Caco-2 (cell line): ENCODE measurements at regions not wholly inside any gene's neighbourhood (a gene's known extent, or its start where the extent isn't known, plus 50 kb on each side); places are given as distances from the start of the nearest gene placed in this dataset.

Experiments used
- BruUV-seq: library from RNA; stranded (reverse); fragments of 400-500 nt; replicated peaks from 2 replicates; lab custom pipeline; 2021; lab: Mats Ljungman, UMichigan
- CTCF ChIA-PET: fragments of 300-600 bp; sonication (Branson Sonifier 250); formaldehyde crosslinking; loops from one replicate; lab custom pipeline; 2022; ENCODE audit warnings: antibody characterized with exemption; lab: Charles Lee
- POLR2A ChIA-PET: fragments of 300-600 bp; sonication (Branson Sonifier 250); formaldehyde crosslinking; loops from one replicate; lab custom pipeline; 2022; ENCODE audit warnings: antibody characterized with exemption; lab: Charles Lee
- DNase-seq, 2 experiments: peaks; one replicate each; pipeline versions ENCODE4 v3.0.0 to v3.0.0-alpha.2; 2020 to 2022
- H3K27me3 ChIP-seq: replicated peaks from 2 replicates; pipeline ENCODE4 v1.6.0; 2011; ENCODE audit warnings: low read length; ENCODE audit not compliant: control insufficient read depth, insufficient read depth
- H3K36me3 ChIP-seq: 2 replicates; pipeline ENCODE4 v1.5.1; 2011; ENCODE audit warnings: low read length; ENCODE audit not compliant: control insufficient read depth, insufficient read depth
- H3K4me1 ChIP-seq: fragments of 250-450 bp; sonication (Bioruptor Pico); 2 replicates; pipeline ENCODE4 v1.5.1; 2020; ENCODE audit warnings: mild to moderate bottlenecking
- H3K4me3 ChIP-seq: 2 replicates; pipeline ENCODE4 v1.5.1; 2011; ENCODE audit warnings: low read depth, mild to moderate bottlenecking, control low read depth, low read length
- H3K9me3 ChIP-seq: fragments of 250-450 bp; sonication (Bioruptor Pico); 2 replicates; pipeline ENCODE4 v1.5.1; 2020; ENCODE audit warnings: mild to moderate bottlenecking, moderate library complexity
- H3K27ac Mint-ChIP-seq: one replicate; pipeline ENCODE4 v1.8.0; 2022; ENCODE audit warnings: mixed read lengths; ENCODE audit not compliant: unreplicated experiment
- H3K27me3 Mint-ChIP-seq: one replicate; pipeline ENCODE4 v1.8.0; 2022; ENCODE audit warnings: mixed read lengths; ENCODE audit not compliant: insufficient read depth, unreplicated experiment
- H3K36me3 Mint-ChIP-seq: one replicate; pipeline ENCODE4 v1.8.0; 2022; ENCODE audit warnings: mild to moderate bottlenecking, mixed read lengths; ENCODE audit not compliant: insufficient read depth, unreplicated experiment
- H3K4me1 Mint-ChIP-seq: one replicate; pipeline ENCODE4 v1.8.0; 2022; ENCODE audit warnings: low read depth, mixed read lengths; ENCODE audit not compliant: unreplicated experiment
- H3K4me3 Mint-ChIP-seq: one replicate; pipeline ENCODE4 v1.8.0; 2022; ENCODE audit warnings: mild to moderate bottlenecking, moderate library complexity, mixed read lengths; ENCODE audit not compliant: unreplicated experiment
- H3K9me3 Mint-ChIP-seq: one replicate; pipeline ENCODE4 v1.8.0; 2022; ENCODE audit warnings: mixed read lengths; ENCODE audit not compliant: unreplicated experiment
- intact Hi-C: fragments of 100-400 bp; cut with micrococcal nuclease; formaldehyde crosslinking; loops from one replicate; pipeline ENCODE4 v1.10.0; 2022; ENCODE audit not compliant: unreplicated experiment
- TF ChIP-seq, protein P1 (sequence below), 2 experiments: fragments of 200-600 bp in 1 of 2; IDR thresholded peaks; 1 replicate in 1 of 2; 2 replicates in 1 of 2; pipeline versions ENCODE4 v1.5.1 to v1.8.0; 2011 to 2022; ENCODE audit warnings: antibody characterized with exemption in 1 of 2, control low read depth in 1 of 2, inconsistent platforms in 1 of 2, low read depth in 1 of 2, low read length in 1 of 2, mild to moderate bottlenecking in 1 of 2, moderate library complexity in 1 of 2; ENCODE audit not compliant: insufficient read depth in 1 of 2, severe bottlenecking in 1 of 2, unreplicated experiment in 1 of 2

DNA sequence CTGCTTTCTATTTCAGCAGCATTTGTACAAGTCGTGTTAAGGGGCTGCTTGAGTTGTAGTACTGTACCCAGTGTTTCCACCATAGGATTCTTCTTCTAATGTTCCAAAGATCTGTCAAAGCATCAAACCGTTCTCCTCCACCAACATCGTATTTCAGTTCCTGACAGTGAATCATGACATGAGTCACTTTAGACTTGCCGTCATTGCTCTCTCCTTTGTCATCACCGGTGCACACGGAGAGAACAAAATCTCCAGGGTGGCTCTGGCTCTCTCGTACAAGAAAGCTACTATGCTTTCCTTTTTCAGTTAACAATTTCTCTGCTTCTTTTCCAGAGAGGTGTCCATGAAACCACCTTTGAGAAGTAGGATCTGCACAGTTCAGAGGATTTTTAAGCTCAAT lies 270.9 kb upstream of the CCDC54 start:
- Histone ChIP-seq H3K4me3 (no peak overlapping the region), H3K36me3 (no peaks in the 10 kb centered on the region), H3K9me3 (no peaks in the 10 kb centered on the region), H3K4me1 (no peaks in the 10 kb centered on the region), H3K27me3 (no peaks in the 10 kb centered on the region)
- Mint-ChIP-seq H3K4me1 (no peaks in the 10 kb centered on the region), H3K4me3 (no peak overlapping the region), H3K36me3 (no peaks in the 10 kb centered on the region), H3K27ac (no peak overlapping the region), H3K9me3 (peaks cover 22% of the 10 kb centered on the region), H3K27me3 (no peaks in the 10 kb centered on the region)
- no peak for DNase-seq
- ChIA-PET POLR2A (no interaction called here), CTCF (no interaction called here)
- TF ChIP-seq, protein P1, sequence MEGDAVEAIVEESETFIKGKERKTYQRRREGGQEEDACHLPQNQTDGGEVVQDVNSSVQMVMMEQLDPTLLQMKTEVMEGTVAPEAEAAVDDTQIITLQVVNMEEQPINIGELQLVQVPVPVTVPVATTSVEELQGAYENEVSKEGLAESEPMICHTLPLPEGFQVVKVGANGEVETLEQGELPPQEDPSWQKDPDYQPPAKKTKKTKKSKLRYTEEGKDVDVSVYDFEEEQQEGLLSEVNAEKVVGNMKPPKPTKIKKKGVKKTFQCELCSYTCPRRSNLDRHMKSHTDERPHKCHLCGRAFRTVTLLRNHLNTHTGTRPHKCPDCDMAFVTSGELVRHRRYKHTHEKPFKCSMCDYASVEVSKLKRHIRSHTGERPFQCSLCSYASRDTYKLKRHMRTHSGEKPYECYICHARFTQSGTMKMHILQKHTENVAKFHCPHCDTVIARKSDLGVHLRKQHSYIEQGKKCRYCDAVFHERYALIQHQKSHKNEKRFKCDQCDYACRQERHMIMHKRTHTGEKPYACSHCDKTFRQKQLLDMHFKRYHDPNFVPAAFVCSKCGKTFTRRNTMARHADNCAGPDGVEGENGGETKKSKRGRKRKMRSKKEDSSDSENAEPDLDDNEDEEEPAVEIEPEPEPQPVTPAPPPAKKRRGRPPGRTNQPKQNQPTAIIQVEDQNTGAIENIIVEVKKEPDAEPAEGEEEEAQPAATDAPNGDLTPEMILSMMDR (IDR thresholded peaks at IDR 0.05; ENCODE audit: insufficient read depth in 1 of 2, low read depth in 1 of 2, low read length in 1 of 2, severe bottlenecking in 1 of 2, unreplicated experiment in 1 of 2), result no peak
- intact Hi-C loops, result no loop called here
- BruUV-seq, result no TSS peak

DNA sequence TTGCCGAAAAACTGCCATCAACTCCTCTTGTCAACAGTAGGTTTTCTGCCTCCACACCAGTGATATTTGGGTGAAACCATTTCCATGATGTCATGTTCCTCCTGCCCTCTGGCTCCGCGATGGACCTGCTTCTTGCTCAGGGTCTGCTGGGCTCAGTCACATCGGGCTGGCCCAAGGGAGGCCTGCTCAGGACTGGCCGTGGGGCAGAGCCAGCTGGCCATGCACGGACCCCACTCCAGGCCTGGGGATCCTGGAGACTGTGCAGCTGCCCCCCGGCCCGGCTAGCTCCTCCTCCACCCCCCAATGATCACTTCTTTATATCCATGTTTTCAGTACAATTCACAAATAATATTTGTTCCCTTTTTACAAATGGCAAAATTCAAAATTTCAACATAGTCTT lies 270.3 kb upstream of the CCDC54 start:
- H3K27me3 Mint-ChIP-seq, result no peaks in the 10 kb centered on the region
- Histone ChIP-seq H3K36me3 (no peaks in the 10 kb centered on the region), H3K9me3 (no peaks in the 10 kb centered on the region), H3K27me3 (no peaks in the 10 kb centered on the region), H3K4me1 (no peaks in the 10 kb centered on the region), H3K4me3 (no peak overlapping the region)
- H3K36me3 Mint-ChIP-seq, result no peaks in the 10 kb centered on the region
- intact Hi-C loops, result no loop called here
- no peak overlapping the region for H3K4me3 Mint-ChIP-seq
- no peak overlapping the region for H3K27ac Mint-ChIP-seq
- no TSS peak for BruUV-seq
- TF ChIP-seq, protein P1 (IDR thresholded peaks at IDR 0.05; ENCODE audit: insufficient read depth in 1 of 2, low read depth in 1 of 2, low read length in 1 of 2, severe bottlenecking in 1 of 2, unreplicated experiment in 1 of 2), result no peak
- peaks cover 22% of the 10 kb centered on the region for H3K9me3 Mint-ChIP-seq
- POLR2A ChIA-PET, result no interaction called here
- no peaks in the 10 kb centered on the region for H3K4me1 Mint-ChIP-seq
- no peak for DNase-seq
- CTCF ChIA-PET, result no interaction called here

DNA sequence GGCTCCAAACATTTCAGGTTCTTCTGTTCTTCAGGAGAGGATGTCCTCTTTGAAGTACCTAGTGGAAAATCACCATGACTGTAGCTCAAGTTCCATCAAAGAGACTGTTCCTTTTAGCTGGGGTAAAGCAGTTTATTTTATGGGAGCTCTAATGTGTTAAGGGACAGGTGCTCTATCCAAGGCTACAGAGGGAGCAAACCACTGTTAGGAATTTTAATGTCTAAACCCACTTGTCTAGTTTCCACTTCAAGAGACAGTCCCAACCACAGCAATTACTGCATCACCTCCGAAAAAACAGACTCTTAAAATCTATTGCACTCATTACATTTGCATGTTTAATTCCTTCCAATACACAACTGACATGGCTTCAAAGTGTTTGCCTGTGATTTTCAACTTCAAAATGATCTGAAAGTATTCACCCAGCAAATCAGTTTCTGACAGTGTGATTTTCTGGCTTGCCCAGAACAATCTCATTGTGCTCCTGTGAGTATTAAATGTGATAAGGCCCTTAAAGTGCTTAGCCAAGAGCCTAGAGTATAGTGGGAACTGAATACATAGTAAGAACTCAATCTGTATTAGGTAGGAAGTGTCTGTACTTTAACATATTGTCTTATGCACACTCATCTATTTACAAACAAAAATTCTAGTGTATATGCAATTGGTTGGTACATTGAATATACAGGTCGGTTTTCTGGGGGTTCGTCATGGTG lies 266.5 kb upstream of the CCDC54 start:
- POLR2A ChIA-PET, result no interaction called here
- Histone ChIP-seq H3K9me3 (no peaks in the 10 kb centered on the region), H3K4me1 (no peaks in the 10 kb centered on the region), H3K36me3 (no peaks in the 10 kb centered on the region), H3K27me3 (no peaks in the 10 kb centered on the region), H3K4me3 (no peak overlapping the region)
- TF ChIP-seq, protein P1 (IDR thresholded peaks at IDR 0.05; ENCODE audit: insufficient read depth in 1 of 2, low read depth in 1 of 2, low read length in 1 of 2, severe bottlenecking in 1 of 2, unreplicated experiment in 1 of 2), result no peak
- no peak for DNase-seq
- H3K27ac Mint-ChIP-seq, result no peak overlapping the region
- no TSS peak for BruUV-seq
- CTCF ChIA-PET, result no interaction called here
- intact Hi-C loops, result no loop called here
- H3K4me1 Mint-ChIP-seq, result no peaks in the 10 kb centered on the region
- no peaks in the 10 kb centered on the region for H3K36me3 Mint-ChIP-seq
- no peaks in the 10 kb centered on the region for H3K27me3 Mint-ChIP-seq
- peaks cover 7% of the 10 kb centered on the region for H3K9me3 Mint-ChIP-seq
- no peak overlapping the region for H3K4me3 Mint-ChIP-seq
